ENCODE measurements at regions not wholly inside any gene's neighbourhood (a gene's known extent, or its start where the extent isn't known, plus 50 kb on each side); places are given as distances from the start of the nearest gene placed in this dataset.

- DNase-seq = no peak
These were observed 159.9 kb upstream of the SLC25A13 start for GRCh38 chr7:96481796-96482195.

GRCh38 chr7:96479015-96479645 lies 157.2 kb upstream of the SLC25A13 start:
- DNase-seq = peak in 1 of 2 donors; percentile 2

- no peak for DNase-seq
These were observed 149.7 kb upstream of the SLC25A13 start for GRCh38 chr7:96471606-96472005.

GRCh38 chr7:96452146-96452545 lies 130.2 kb upstream of the SLC25A13 start:
- no peak for DNase-seq

GRCh38 chr7:96449094-96449493 lies 127.2 kb upstream of the SLC25A13 start:
- DNase-seq = no peak

GRCh38 chr7:96447109-96447645 lies 125.3 kb upstream of the SLC25A13 start:
- DNase-seq = no peak

- DNase-seq = no peak
These were observed 119.7 kb upstream of the SLC25A13 start for GRCh38 chr7:96441436-96442084.

- no peak for DNase-seq
These were observed 118.4 kb upstream of the SLC25A13 start for GRCh38 chr7:96440328-96440727.

- DNase-seq = no peak
These were observed 115.0 kb upstream of the SLC25A13 start for GRCh38 chr7:96436880-96437279.

GRCh38 chr7:96430356-96430755 lies 108.5 kb upstream of the SLC25A13 start:
- DNase-seq = no peak

GRCh38 chr7:96427143-96427542 lies 105.2 kb upstream of the SLC25A13 start:
- DNase-seq = no peak

GRCh38 chr7:96426685-96427084 lies 104.8 kb upstream of the SLC25A13 start:
- DNase-seq = no peak

GRCh38 chr7:96426027-96426426 lies 104.1 kb upstream of the SLC25A13 start:
- no peak for DNase-seq

- DNase-seq = no peak
These were observed 102.5 kb upstream of the SLC25A13 start for GRCh38 chr7:96424411-96424810.

- no peak for DNase-seq
These were observed 100.5 kb upstream of the SLC25A13 start for GRCh38 chr7:96422388-96422787.

- DNase-seq = no peak
These were observed 96.7 kb upstream of the SLC25A13 start for GRCh38 chr7:96418581-96418980.

GRCh38 chr7:96417784-96418183 lies 95.9 kb upstream of the SLC25A13 start:
- no peak for DNase-seq

- DNase-seq = no peak
These were observed 94.7 kb upstream of the SLC25A13 start for GRCh38 chr7:96416599-96416998.

- DNase-seq = no peak
These were observed 94.2 kb upstream of the SLC25A13 start for GRCh38 chr7:96416116-96416515.

GRCh38 chr7:96415293-96415940 lies 93.5 kb upstream of the SLC25A13 start:
- DNase-seq = no peak

GRCh38 chr7:96414931-96415292 lies 93.0 kb upstream of the SLC25A13 start:
- DNase-seq = peak; percentile 6 to 23

- DNase-seq = no peak
These were observed 88.4 kb upstream of the SLC25A13 start for GRCh38 chr7:96410126-96410839.

- no peak for DNase-seq
These were observed 87.0 kb upstream of the SLC25A13 start for GRCh38 chr7:96408881-96409280.

Measured in activated CD4-positive, alpha-beta T cell treated with anti-CD3 and anti-CD28 coated beads for 4 hours (primary cell).